HL-60/S4 treated with retinoic acid at 250 ng/mL for 4 days and 3 days (cell line): ENCODE measurements at regions not wholly inside any gene's neighbourhood (a gene's known extent, or its start where the extent isn't known, plus 50 kb on each side); places are given as distances from the start of the nearest gene placed in this dataset.

Experiments
- in situ Hi-C: fragments of 300-500 bp; cut with MboI; formaldehyde crosslinking; loops from 2 replicates; pipeline ENCODE4 v1.7.0; 2022; ENCODE audit warnings: low sequenced_read_pairs

DNA sequence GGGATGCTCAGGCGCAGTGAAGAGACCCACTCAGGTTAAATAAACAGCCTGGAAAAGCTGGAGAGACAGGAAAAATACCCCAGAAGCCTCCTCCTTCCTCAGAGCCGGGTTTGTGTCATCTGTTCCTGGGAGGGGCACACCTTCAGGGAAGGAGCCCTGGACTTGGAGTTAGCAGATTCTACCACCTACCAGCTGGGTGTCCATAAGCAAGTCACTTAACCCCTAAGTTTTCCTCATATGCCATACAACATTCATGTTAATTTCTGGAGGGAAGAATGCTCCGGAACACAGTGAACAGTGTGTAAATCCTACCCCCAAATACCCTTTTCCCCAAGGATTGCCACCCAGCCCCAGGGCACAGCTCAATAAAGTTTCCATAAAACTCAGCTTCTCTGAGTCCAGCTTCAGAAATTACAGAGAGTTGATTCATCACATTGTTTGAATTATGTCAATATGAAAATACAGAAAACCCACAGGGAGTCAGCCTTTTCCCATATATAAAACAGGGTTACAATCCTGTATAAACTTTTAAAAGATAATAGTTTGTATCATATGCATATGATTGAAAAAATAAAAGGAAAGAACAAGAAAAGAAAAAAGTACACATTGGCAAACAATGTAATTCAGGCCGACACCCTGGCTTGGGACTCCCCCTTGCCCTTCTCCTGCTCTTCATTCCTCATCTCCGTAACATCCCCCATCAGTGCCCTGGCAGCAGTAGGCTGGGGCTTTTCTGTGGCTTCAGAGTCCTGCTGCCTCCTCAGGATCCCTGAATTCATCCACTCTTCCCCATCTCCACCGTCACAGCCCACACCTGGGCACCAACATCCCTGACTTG lies 291.8 kb upstream of the USP24 start:
- in situ Hi-C loops = no loop called here

DNA sequence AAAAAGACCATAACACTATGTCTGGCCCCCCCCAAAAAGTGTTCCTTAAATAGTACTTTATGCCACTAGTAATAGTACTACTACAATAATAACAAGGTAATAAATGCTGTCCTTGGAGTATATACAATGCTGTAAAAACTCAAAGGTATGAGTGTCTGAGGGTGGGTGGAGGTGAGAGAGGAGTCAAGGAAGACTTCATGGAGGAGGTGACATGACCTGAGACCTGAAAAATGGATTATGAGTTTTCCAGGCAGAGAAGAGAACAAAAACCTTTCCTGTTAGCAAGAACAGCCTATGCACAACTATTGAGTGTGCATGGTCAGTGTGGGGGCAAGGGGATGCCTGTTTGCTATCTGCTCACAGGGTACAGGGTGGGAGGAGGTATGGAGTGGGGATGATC lies 290.2 kb upstream of the USP24 start:
- in situ Hi-C loops = no loop called here

DNA sequence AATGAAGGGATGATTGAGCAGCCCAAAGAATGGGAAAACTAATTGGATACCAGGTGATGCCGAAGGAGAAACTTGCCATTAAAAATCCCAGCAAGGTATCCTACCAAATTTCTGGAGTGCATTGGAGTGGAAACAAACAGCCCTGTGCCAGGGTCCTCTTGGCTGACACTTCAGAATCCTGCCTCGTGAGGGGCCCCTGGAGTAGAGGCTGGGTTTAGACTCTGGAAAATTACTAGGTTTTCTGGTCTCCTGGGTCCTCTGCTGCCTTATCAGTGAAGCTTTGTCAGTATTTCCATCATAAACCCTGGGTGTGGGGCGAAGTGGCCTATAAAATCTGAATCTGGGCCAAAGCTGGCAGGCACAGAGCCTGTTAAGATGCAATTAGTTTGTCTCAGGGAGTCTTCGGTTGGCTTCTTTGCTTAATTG lies 289.2 kb upstream of the USP24 start:
- in situ Hi-C loops = no loop called here

DNA sequence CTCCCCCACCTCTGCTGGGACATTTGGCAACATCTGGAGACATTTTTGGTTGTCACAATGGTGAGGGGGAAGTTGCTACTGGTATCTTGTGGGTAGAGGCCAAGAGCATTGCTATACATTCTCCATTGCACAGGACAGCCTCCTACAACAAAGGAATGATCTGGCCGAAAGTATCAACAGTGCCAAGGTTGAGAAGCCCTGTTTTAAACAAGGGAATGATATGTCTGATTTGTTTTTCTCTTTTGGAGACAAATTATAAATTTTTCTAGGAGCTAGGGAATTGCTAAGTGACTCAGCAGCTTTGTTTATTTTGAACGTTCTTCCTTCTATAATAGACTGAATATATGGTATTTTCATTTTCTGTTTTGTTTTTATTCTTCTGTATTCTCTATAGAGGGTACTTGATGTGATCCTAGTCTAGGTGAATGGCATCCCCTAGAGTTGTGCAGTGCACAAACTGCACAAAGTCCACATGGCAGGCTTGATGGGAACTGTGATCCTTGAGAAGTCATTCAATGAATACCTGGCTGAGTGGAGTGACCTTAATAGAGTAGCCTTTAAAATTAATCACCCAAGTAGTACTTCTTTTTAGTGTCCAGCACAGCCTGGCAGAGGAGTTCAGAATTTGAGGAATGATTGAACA lies 288.6 kb upstream of the USP24 start:
- in situ Hi-C loops = no loop called here

DNA sequence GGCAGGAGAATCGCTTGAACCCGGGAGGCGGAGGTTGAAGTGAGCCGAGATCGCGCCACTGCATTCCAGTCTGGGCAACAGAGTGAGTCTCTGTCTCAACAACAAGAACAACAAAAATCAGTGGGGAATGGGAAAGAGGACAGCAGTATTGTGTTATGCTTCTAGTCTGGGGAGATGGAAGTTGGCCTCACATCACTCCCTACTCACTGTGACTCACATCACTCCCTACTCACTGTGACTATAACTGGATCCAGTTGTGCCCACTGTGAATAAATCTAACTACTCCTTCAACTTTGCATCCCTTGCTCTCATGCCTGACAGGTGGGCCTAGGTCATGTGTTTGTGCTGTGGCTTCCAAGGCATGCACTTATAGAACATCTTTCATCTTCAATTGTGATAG lies 285.4 kb upstream of the USP24 start:
- in situ Hi-C loops = no loop called here

DNA sequence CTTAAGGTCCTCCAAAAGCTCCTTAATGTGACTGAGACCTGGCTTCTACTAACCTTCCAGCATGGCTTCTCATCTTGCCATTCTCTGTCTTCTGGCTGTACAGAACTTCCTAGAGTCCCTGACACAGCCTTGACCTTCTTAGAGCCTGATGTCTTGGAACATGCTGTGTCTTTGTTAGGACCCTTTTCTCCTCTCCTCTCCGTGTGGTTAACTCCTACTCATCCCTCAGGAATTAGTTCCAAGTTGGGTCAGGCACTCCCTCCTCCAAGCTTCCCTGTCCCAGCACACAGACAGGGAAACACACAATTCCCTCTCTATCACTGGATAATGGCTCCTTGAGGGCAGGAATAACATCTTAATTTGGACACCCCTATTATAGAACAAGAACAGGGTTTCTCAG lies 275.4 kb upstream of the USP24 start:
- in situ Hi-C loops = no loop called here

DNA sequence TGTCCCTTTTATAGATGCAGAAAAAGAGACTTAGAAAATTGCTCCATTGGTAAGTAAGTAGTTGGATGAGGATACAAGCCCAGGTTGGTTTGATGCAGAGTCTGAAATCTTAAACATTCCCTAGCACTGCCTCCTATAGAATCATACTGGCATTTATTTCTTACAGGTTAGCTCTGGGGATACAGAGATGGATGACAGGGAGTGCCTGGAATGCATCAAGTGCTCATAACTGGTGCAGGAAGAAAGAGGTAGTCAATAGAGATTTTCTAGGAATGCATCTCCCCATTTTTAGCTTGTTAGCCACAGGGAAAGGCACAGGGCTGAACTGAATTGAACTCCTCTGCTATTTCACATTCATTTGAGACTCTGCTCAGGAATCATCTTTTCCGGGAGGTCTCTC lies 269.0 kb upstream of the USP24 start:
- in situ Hi-C loops = no loop called here

DNA sequence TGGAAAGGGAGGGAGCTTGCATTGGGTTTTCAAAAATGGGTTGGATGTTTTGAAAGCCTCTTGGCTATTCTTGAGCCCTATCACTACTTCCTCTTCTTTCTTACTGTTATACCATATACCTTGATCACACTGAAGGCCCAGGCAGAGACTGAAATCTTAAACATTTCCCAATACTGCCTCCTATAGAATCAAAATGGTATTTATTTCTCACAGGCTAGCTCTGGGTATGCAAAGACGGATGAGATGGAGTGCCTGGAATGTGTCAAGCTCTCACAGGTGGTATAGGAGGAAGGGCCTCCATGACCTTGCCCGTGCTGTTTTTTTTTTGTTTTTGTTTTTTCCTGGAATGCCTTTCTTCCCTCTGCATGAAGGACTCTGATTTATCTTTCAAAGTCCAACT lies 268.4 kb upstream of the USP24 start:
- in situ Hi-C loops = no loop called here

DNA sequence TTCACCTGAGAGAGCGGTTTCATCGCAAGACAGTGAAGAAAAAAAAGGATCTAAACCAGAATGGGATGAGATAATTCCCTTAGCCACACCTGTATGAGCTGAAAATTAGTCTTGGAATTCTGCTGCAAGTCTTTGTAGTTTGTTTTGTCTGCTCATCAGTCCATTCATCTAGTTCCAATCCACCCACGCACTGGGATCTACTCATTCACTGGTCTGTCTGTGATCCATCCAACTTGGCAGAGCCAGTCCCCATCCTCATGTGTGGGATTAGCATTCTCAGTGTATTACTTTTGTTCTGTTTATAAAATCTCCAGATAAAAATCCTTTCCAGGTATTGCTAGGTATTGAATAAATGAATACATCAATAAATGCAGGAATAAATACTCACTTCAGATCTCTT lies 266.5 kb upstream of the USP24 start:
- in situ Hi-C loops = no loop called here

DNA sequence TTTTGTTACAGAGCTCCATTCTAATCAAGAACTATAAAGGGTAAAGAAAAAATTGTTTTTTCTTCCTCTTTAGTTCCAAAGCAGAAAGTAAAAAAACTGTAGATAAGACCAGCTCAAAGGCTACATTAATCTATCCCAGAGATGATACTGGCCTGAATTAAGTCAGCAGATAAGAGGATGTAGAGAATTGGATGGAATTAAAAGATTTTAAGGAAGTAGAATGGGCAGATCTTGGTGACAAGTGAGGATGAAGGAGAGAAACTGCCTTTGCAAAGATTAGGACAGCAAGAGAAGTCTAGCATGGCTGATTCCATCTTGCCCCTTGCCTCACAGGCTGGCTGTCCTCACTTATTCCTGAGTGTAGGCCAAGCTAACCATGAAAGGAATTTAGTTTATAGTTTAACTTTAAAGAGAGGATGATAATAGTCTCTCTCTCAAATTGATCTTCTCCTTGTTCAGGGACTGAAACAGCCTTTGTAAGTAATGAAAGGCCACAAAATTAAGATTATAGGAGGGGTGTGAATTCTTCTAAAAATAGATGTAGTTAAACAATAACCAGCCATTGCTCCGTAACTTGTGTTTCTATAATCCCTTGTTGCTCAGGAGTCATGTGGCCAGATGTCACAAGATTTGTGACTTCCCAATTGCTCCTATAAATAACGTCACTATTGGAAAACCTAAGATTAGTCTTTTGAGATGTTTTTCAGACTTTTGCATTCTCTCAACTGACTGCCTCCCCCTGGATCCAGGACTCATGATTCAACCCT lies 265.0 kb upstream of the USP24 start:
- in situ Hi-C loops = no loop called here

DNA sequence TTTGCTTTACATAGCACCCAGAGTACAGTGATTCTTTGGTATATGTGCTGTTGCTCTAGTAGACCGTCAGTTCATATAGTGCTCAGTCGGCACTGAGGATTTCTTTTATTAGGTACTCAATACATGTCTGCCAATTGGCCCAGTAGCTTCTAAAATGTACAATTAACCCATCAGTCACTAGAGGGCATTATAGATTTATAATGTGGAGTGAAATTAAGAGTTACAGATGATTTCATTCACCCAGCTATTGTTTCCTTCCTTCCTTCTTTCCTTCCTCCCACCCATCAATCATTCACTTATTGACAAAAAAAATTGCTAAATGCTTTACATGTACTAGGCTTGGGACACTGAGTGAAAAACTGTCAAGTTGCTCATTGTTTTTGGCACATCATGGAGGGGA lies 263.6 kb upstream of the USP24 start:
- in situ Hi-C loops = no loop called here

DNA sequence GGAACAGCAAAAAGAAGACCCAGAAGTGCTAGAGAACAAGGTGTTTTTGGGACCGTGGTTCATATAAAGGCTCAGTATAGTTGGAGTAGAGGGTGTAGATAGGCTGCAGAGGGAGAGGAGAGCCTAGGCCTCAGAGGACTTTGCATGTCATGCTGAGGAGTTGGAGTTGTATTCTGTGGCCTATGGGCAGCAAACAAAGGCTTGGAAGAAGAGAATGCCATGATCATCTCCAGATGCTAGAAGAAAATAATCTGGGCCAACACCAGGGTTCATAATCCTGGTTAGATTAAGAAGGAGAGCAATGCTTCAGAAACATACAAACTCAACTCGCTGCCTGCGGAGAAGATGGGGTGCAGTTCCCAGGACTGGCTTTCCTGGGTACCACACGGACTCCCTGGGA lies 262.8 kb upstream of the USP24 start:
- in situ Hi-C loops = no loop called here

DNA sequence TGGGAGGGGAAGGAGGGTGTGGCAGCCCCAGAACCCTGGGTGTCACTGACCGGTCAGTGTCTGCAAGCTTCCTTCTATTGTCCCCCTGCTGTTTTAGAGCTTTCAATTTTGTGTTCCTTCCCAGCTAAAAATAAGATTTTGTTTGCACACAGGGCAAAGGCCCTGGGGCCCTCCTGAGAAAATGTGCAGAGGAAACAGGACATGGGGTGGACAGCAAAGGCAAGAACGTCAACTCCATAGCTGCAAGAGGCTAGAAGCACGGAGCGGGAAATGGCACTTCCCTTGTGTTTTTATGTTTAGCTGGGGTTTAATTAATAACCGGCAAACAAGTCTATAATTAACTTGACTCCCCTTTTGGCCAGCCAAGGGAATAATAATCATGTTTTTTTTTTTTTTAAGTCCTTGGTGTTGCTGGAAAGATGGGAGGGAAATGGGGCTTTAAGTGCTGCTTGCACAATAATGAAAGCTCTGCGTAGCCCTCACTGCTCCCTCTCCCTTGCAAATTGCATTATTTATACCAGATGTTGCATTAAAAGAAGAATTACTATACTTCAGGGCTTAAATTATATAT lies 261.4 kb upstream of the USP24 start:
- in situ Hi-C loops = no loop called here

DNA sequence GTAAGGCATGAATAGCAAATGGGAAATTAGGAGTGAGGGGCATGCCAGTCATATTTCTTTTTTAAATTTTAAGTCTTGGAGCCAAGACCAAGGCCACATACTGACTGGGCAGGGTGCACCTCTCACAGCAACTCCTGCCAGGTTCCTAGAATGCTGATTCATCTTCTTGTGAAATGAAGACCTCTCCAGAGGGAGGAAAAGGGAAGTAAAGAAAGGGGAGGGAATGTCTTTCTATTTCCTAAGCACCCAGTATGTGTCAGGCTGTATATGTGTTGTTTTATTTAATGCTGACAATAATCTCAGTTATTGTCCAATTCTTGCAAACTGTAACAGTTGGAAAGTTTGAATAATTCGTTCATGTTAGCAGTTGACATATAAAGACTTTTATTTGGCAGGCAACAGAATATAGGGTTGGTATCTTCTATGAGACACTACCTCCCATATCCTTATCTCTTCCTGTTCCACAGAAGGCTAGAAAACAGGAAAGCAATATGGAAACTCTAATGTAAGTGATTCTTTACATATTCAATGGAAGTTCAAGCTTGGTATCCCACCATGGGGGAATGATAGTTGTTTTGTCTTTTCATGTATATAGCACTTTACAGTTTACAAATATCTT lies 259.1 kb upstream of the USP24 start:
- in situ Hi-C loops = no loop called here

DNA sequence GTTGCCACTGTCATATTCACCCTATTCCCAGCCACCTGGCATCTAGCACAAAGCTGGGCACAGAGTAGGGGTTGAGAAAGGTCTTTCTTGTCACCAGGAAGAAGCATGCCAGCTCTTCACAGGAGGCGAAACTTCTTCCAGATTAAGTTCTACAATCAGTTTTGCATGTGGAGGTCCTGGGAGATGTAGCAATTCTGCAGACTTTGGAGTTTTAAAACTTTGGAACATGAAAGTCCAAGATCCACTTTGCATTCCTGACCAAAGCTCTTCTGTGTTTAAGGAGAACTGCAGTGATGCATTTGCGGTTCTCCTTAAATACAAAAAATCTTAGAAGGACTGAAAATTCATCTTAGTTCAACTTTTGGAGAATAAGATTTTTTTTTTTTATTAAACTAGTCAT lies 258.5 kb upstream of the USP24 start:
- in situ Hi-C loops = no loop called here

DNA sequence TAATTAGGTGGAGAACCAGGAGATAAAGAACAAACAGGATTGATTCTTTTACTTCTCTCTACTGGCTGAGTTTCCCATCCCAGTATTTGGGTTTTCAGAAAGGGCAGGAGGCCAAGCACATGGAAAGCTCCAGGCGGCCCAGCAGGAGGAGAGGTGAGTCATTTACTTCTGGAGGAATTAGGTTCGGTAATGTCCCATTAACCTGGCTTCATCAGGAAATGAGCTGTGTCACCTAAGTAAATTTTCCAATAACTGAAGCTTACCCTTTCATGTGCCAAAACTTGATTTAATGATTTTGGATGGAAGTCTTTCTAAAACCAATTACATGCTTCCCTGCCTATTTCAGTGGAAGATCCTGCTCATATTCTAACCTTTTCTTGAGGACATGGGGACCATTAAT lies 257.6 kb upstream of the USP24 start:
- in situ Hi-C loops = no loop called here

DNA sequence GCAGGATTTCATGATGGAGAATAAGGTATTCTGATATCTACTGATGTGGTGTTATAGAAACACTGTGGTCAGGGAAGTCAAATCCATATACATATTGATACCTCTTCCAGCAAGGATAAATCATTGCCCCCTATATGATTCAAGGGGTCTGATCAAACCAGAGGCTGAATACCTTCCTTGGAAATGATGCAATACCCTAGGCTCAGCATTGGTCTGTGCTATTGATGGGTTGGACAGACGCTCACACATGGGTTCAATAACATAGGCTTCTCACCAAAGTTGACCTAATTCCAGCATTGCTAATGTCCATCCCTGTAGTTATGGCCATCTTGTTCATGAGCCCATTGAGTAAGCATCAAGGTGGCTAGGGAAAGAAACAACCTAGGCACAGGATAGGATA lies 257.0 kb upstream of the USP24 start:
- in situ Hi-C loops = no loop called here

DNA sequence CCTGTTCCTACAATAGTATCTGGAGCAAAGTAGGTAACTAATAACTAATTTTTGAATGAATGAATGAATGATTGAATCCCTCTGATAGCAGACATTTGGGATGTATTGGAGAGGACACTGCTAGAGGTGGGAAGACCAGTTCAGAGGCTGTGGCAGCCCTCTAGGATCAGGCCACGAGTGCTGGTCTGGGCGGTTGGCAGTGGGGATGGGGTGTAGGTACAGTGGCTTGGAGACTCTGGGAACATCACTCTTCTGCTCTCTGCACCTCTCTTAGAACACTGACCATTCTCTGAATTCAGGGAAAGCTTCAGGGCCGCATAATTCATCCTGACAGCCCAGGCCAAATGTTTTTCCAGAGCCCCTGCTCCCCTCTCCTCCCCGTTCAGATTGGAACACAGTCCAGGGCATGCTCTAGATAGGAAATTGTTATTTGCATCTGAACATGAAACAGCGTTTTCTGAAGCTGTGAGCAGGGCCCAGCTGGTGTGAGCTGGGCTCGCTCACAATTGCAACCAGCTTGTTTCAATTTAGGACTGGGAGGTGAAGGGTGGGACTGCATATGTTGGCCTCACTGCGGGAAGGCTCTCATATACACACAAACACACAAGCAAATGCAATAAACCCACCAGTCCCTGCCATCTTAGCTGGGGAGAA lies 253.1 kb upstream of the USP24 start:
- in situ Hi-C loops = no loop called here

DNA sequence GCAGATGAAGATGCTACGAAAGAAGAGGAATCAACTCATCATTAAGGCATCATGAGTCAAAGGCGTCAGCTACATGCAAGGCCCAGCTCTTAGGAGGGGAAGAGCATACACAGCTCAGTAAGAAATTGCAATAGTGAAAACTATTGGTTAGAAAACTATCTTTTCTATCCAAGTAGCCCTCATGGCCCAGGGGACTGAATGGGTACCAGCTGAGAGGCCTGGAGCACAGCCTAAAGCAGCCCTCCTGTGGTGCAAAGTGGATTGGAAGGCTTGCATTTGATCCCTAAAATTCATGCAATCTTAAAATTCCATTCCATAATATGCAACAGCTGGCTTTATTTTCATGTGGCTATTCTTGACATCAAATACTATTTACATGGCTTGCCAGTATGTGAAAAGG lies 251.8 kb upstream of the USP24 start:
- in situ Hi-C loops = no loop called here

DNA sequence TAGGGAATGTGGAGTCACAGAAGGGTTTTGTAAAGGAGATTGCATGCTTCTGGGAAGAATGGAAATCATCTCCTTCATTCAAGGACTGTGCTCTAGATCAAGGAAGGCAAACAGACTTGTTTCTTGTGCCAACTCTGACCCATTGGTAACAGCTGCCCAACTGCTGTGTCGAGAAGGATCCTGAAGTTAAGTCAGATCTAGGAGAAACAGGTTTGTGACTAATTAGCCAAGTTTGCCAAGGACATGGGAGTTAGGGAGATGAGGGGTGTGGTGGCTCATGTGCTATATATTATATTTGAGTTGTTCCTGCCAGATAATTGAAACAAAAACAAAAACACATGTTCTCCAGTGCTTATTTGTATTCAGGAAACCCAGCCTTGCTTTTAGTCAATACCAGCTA lies 251.2 kb upstream of the USP24 start:
- in situ Hi-C loops = no loop called here

DNA sequence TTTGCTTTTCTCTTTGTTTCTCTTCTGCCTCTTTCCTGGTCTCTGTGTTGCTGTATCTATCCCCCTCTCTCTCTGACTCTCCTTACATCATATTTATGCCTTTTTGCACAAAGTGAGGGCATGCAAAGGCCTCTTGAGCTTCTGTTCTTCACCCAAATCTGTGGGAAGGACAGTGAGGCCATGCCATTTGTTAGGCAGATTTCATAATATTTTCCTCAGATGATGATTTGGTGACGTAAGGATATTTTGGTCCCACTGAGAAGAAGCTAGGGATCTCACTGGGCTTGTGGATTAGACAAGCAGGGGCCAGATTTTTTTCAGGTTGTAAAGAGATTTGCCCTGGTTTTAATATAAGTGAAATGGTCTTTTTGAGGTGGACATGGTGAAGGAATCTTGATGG lies 249.4 kb upstream of the USP24 start:
- in situ Hi-C loops = no loop called here
